Neuronal stem cell (in vitro differentiated cells): ENCODE measurements at regions not wholly inside any gene's neighbourhood (a gene's known extent, or its start where the extent isn't known, plus 50 kb on each side); places are given as distances from the start of the nearest gene placed in this dataset.
A peak's percentile ranks its signal among the peaks of the same experiment; 100 is the strongest.

Experiments
- DNase-seq: peaks from one replicate; pipeline ENCODE4 v3.0.0-alpha.2; 2013; ENCODE audit warnings: low spot score
- H2AFZ ChIP-seq: one replicate; pipeline ENCODE4 v1.6.1; 2013; ENCODE audit warnings: mild to moderate bottlenecking, low read length, inconsistent platforms
- H2AK5ac ChIP-seq: 2 replicates; pipeline ENCODE4 v1.6.1; 2013; ENCODE audit warnings: low read depth, mild to moderate bottlenecking, inconsistent platforms, low read length, moderate library complexity, mixed read lengths
- H2BK120ac ChIP-seq: 2 replicates; pipeline ENCODE4 v1.6.1; 2013; ENCODE audit warnings: low read depth, mild to moderate bottlenecking, inconsistent platforms, low read length, moderate library complexity, mixed read lengths
- H2BK12ac ChIP-seq: one replicate; pipeline ENCODE4 v1.6.1; 2013; ENCODE audit warnings: low read length, inconsistent platforms
- H2BK15ac ChIP-seq: 2 replicates; pipeline ENCODE4 v1.6.1; 2013; ENCODE audit warnings: mild to moderate bottlenecking, low read length, inconsistent platforms, mixed read lengths
- H2BK5ac ChIP-seq: one replicate; pipeline ENCODE4 v1.6.1; 2013; ENCODE audit warnings: inconsistent platforms, mild to moderate bottlenecking, low read length, moderate library complexity
- H3K14ac ChIP-seq: one replicate; pipeline ENCODE4 v1.6.1; 2013; ENCODE audit warnings: low read length, inconsistent platforms
- H3K18ac ChIP-seq: 2 replicates; pipeline ENCODE4 v1.6.1; 2013; ENCODE audit warnings: low read length, inconsistent platforms
- H3K23ac ChIP-seq: 2 replicates; pipeline ENCODE4 v1.6.1; 2013; ENCODE audit warnings: low read depth, mild to moderate bottlenecking, mixed read lengths, low read length, inconsistent platforms; ENCODE audit not compliant: poor library complexity
- H3K27ac ChIP-seq: replicated peaks from 3 replicates; pipeline ENCODE4 v1.5.1; 2013; ENCODE audit warnings: low read length, inconsistent platforms
- H3K27me3 ChIP-seq, 3 experiments: 2 replicates each; pipeline ENCODE4 v1.6.1; 2013; ENCODE audit warnings: low read length in 3 of 3, mild to moderate bottlenecking in 2 of 3, inconsistent platforms in 1 of 3, low read depth in 1 of 3, mixed read lengths in 1 of 3, moderate library complexity in 1 of 3; ENCODE audit not compliant: control insufficient read depth in 3 of 3, insufficient read depth in 3 of 3
- H3K36me3 ChIP-seq, 2 donors: replicated peaks in 1 of 2; 2 replicates each; pipeline ENCODE4 v1.6.1; 2013; ENCODE audit warnings: low read length in 2 of 2; ENCODE audit not compliant: control insufficient read depth in 2 of 2, insufficient read depth in 2 of 2
- H3K4ac ChIP-seq: 2 replicates; pipeline ENCODE4 v1.6.1; 2013; ENCODE audit warnings: inconsistent platforms, mild to moderate bottlenecking, low read length, moderate library complexity
- H3K4me1 ChIP-seq, 2 donors: 1 replicate in 1 of 2; 2 replicates in 1 of 2; pipeline ENCODE4 v1.6.1; 2013; ENCODE audit warnings: low read length in 2 of 2, low read depth in 1 of 2; ENCODE audit not compliant: control insufficient read depth in 2 of 2, insufficient read depth in 1 of 2
- H3K4me2 ChIP-seq: one replicate; pipeline ENCODE4 v1.6.1; 2013; ENCODE audit warnings: mild to moderate bottlenecking, low read length, inconsistent platforms; ENCODE audit not compliant: insufficient read depth, poor library complexity, severe bottlenecking
- H3K4me3 ChIP-seq, 2 donors: 2 replicates each; pipeline ENCODE4 v1.5.1; 2013; ENCODE audit warnings: low read length in 2 of 2, mild to moderate bottlenecking in 2 of 2, inconsistent platforms in 1 of 2, moderate library complexity in 1 of 2
- H3K79me1 ChIP-seq: one replicate; pipeline ENCODE4 v1.6.1; 2013; ENCODE audit warnings: low read depth, mild to moderate bottlenecking, inconsistent platforms, low read length, moderate library complexity
- H3K9ac ChIP-seq: one replicate; pipeline ENCODE4 v1.6.1; 2013; ENCODE audit warnings: mild to moderate bottlenecking, low read depth, low read length, inconsistent platforms; ENCODE audit not compliant: poor library complexity
- H3K9me3 ChIP-seq, 2 donors: replicated peaks in 1 of 2; 2 replicates each; pipeline versions ENCODE3 to v1.6.1; 2013; ENCODE audit warnings: low read length in 2 of 2, mild to moderate bottlenecking in 2 of 2, inconsistent platforms in 1 of 2, low read depth in 1 of 2, mixed read lengths in 1 of 2, moderate library complexity in 1 of 2; ENCODE audit not compliant: control insufficient read depth in 2 of 2, insufficient read depth in 1 of 2
- H4K8ac ChIP-seq: one replicate; pipeline ENCODE4 v1.6.1; 2013; ENCODE audit warnings: low read depth, mild to moderate bottlenecking, inconsistent platforms, low read length, moderate library complexity
- H4K91ac ChIP-seq: one replicate; pipeline ENCODE4 v1.6.1; 2013; ENCODE audit warnings: low read length, low read depth, mild to moderate bottlenecking, inconsistent platforms; ENCODE audit not compliant: poor library complexity
- WGBS, 2 donors: extraction: QIAGEN DNeasy Blood & Tissue Kit; methylation state at CpG; one replicate each; pipeline ENCODE4 v1.1.7; 2013; ENCODE audit warnings: missing lambda C conversion rate in 2 of 2, mixed read lengths in 1 of 2; ENCODE audit not compliant: insufficient read length in 2 of 2, insufficient replicate concordance in 1 of 2; ENCODE audit errors: extremely low coverage in 2 of 2; 5-methylcytosine and 5-hydroxymethylcytosine counted together

GRCh38 chr13:70874636-70875035 lies 766.4 kb upstream of the KLHL1 start:
- Histone ChIP-seq H3K23ac (no peak overlapping the region), H2AK5ac (no peak overlapping the region), H3K4me3 (no peak overlapping the region), H3K27me3 (no peaks in the 10 kb centered on the region), H2AFZ (peak overlapping the region; percentile 45), H3K4ac (no peak overlapping the region), H3K4me2 (no peak overlapping the region), H2BK12ac (no peak overlapping the region), H3K18ac (no peak overlapping the region), H2BK120ac (no peak overlapping the region), H4K8ac (no peak overlapping the region), H2BK15ac (no peak overlapping the region), H4K91ac (no peak overlapping the region), H2BK5ac (no peak overlapping the region), H3K27ac (no peak overlapping the region), H3K9ac (no peak overlapping the region), H3K9me3 (peaks cover 2 to 5% of the 10 kb centered on the region in 2 donors), H3K4me1 (no peaks in the 10 kb centered on the region), H3K36me3 (no peaks in the 10 kb centered on the region), H3K79me1 (no peaks in the 10 kb centered on the region), H3K14ac (no peak overlapping the region)
- no CpG with 5 or more reads among the region's 3 CpGs for WGBS, 2 donors
- DNase-seq: no peak

GRCh38 chr13:70864731-70865130 lies 756.5 kb upstream of the KLHL1 start:
- Histone ChIP-seq H3K23ac (no peak overlapping the region), H3K4me3 (no peak overlapping the region), H3K18ac (no peak overlapping the region), H3K4me1 (no peaks in the 10 kb centered on the region), H4K91ac (no peak overlapping the region), H4K8ac (no peak overlapping the region), H2BK5ac (no peak overlapping the region), H3K27me3 (no peaks in the 10 kb centered on the region), H3K14ac (no peak overlapping the region), H3K9ac (no peak overlapping the region), H2BK12ac (no peak overlapping the region), H2AK5ac (no peak overlapping the region), H3K27ac (no peak overlapping the region), H2BK120ac (no peak overlapping the region), H3K36me3 (no peaks in the 10 kb centered on the region), H3K79me1 (no peaks in the 10 kb centered on the region), H3K9me3 (peaks cover 2 to 6% of the 10 kb centered on the region in 2 donors), H2BK15ac (no peak overlapping the region), H2AFZ (no peak overlapping the region), H3K4ac (no peak overlapping the region), H3K4me2 (no peak overlapping the region)
- WGBS, 2 donors: no CpG with 5 or more reads among the region's 2 CpGs
- no peak for DNase-seq

DNA sequence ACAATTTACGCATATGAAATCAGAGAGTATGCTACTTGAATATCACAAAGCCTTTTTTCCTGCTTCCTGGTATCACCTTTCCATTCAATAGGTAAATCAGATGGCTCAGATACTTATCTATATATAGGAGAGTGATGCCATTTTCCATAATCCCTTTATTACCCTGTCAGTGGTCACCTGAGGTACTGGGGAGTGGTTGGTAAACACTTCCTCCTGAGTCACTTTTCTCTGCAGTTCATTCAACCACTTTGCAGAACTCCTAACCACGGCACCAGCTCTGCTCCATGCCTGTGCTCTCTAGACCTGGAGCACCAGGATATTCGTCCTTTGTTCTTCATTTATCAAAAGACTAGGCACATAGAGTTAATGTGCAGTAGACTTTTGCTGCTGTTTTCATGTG lies 748.5 kb upstream of the KLHL1 start:
- Histone ChIP-seq H3K4me1 (no peaks in the 10 kb centered on the region), H2BK5ac (no peak overlapping the region), H4K91ac (no peak overlapping the region), H3K14ac (no peak overlapping the region), H3K4me3 (no peak overlapping the region), H3K18ac (no peak overlapping the region), H3K4ac (no peak overlapping the region), H3K4me2 (no peak overlapping the region), H3K27ac (no peak overlapping the region), H3K79me1 (no peaks in the 10 kb centered on the region), H2BK15ac (no peak overlapping the region), H3K27me3 (no peaks in the 10 kb centered on the region), H4K8ac (no peak overlapping the region), H3K9me3 (peaks cover 2 to 6% of the 10 kb centered on the region in 2 donors), H3K36me3 (no peaks in the 10 kb centered on the region), H2BK12ac (no peak overlapping the region), H2AK5ac (no peak overlapping the region), H2BK120ac (no peak overlapping the region), H3K9ac (no peak overlapping the region), H2AFZ (no peak overlapping the region), H3K23ac (no peak overlapping the region)
- DNase-seq: no peak
- WGBS, 2 donors: no CpG with 5 or more reads among the region's 3 CpGs

- 100% methylated on average over 1 of the region's 2 CpGs; no CpG with 5 or more reads in 1 of the 2 donors for WGBS, 2 donors
- Histone ChIP-seq H2BK15ac (no peak overlapping the region), H2BK5ac (no peak overlapping the region), H3K4ac (no peak overlapping the region), H3K27me3 (no peaks in the 10 kb centered on the region), H2BK12ac (no peak overlapping the region), H3K9me3 (peaks cover 2% of the 10 kb centered on the region in 2 donors), H3K4me3 (no peak overlapping the region), H3K27ac (no peak overlapping the region), H2AK5ac (no peak overlapping the region), H3K4me1 (no peaks in the 10 kb centered on the region), H3K18ac (no peak overlapping the region), H3K14ac (no peak overlapping the region), H4K8ac (no peak overlapping the region), H2AFZ (no peak overlapping the region), H3K36me3 (no peaks in the 10 kb centered on the region), H3K9ac (no peak overlapping the region), H3K23ac (no peak overlapping the region), H2BK120ac (no peak overlapping the region), H4K91ac (no peak overlapping the region), H3K79me1 (no peaks in the 10 kb centered on the region), H3K4me2 (no peak overlapping the region)
- DNase-seq: no peak
These were observed 747.8 kb upstream of the KLHL1 start for GRCh38 chr13:70856025-70856424.
